Adipocyte (in vitro differentiated cells): ENCODE measurements at regions not wholly inside any gene's neighbourhood (a gene's known extent, or its start where the extent isn't known, plus 50 kb on each side); places are given as distances from the start of the nearest gene placed in this dataset.

Experiments
- DNase-seq: peaks from one replicate; pipeline ENCODE4 v3.0.0-alpha.2; 2015; ENCODE audit warnings: low read depth
- H3K27me3 ChIP-seq: replicated peaks from 2 replicates; pipeline ENCODE4 v1.7.0; 2013; ENCODE audit warnings: mild to moderate bottlenecking, low read length, moderate library complexity; ENCODE audit not compliant: control insufficient read depth, insufficient read depth
- H3K36me3 ChIP-seq: 2 replicates; pipeline ENCODE4 v1.7.0; 2013; ENCODE audit warnings: low read length, mild to moderate bottlenecking, moderate library complexity; ENCODE audit not compliant: control insufficient read depth, insufficient read depth, severe bottlenecking
- H3K4me1 ChIP-seq: 2 replicates; pipeline ENCODE4 v1.7.0; 2013; ENCODE audit warnings: mild to moderate bottlenecking, low read length, moderate library complexity; ENCODE audit not compliant: control insufficient read depth, insufficient read depth
- H3K4me3 ChIP-seq: 2 replicates; pipeline ENCODE4 v1.7.0; 2013; ENCODE audit warnings: mild to moderate bottlenecking, low read length, moderate library complexity
- H3K9ac ChIP-seq: 2 replicates; pipeline ENCODE4 v1.7.0; 2013; ENCODE audit warnings: mild to moderate bottlenecking, low read length, moderate library complexity
- H3K9me3 ChIP-seq: 2 replicates; pipeline ENCODE4 v1.7.0; 2013; ENCODE audit warnings: mild to moderate bottlenecking, low read length, moderate library complexity; ENCODE audit not compliant: control insufficient read depth

DNA sequence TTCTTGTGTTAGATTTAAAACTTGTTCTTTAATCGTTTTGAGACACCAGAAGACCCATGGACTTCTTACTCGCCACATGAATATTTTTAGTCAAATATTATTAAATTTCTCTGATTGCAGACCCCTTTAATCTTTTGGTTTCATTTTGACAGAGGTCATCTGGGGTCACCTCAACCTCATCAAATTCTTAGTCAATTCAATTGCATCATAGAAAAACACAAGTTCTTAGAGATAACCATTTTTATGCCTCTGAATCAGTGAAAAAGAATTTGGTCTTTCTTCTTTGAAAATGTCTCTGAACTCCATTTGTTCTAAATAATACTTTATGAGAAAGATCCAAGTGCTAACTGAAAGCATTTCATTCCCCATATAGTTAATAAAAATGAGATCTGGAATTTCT, 55.2 kb upstream of the CBLN4 start:
- no peak overlapping the region for H3K9ac ChIP-seq
- H3K4me1 ChIP-seq = no peaks in the 10 kb centered on the region
- H3K36me3 ChIP-seq = no peaks in the 10 kb centered on the region
- no peak overlapping the region for H3K4me3 ChIP-seq
- peaks cover 3% of the 10 kb centered on the region for H3K9me3 ChIP-seq
- no peak for DNase-seq
- no peaks in the 10 kb centered on the region for H3K27me3 ChIP-seq

DNA sequence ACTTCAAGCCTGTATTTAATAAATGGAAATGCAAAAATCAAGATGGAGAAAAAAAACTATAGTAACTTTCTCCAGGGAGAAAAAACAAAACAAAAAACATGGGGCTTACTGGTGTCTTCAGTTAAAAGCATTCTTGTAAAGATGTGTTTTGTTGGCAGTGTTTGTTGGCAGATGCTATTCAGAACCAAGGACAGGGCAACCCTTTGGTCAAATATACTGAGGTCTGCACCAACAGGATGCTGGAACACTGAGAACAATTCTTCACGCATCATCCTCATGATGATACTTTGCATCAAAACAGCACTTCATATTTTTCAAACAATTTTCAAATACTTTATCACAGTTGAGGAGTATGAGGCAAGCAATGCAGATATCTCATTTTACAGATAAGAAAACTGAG, 63.7 kb upstream of the CBLN4 start:
- no peaks in the 10 kb centered on the region for H3K9me3 ChIP-seq
- no peak overlapping the region for H3K9ac ChIP-seq

GRCh38 chr20:56072165-56072564, 66.8 kb upstream of the CBLN4 start:
- Histone ChIP-seq H3K9ac (no peak overlapping the region), H3K9me3 (peaks cover 5% of the 10 kb centered on the region), H3K4me3 (no peak overlapping the region), H3K27me3 (no peaks in the 10 kb centered on the region), H3K4me1 (no peaks in the 10 kb centered on the region), H3K36me3 (no peaks in the 10 kb centered on the region)
- DNase-seq = no peak

More for the DNA sequence above, 63.7 kb upstream of the CBLN4 start:
- no peaks in the 10 kb centered on the region for H3K27me3 ChIP-seq
- H3K4me3 ChIP-seq = no peak overlapping the region
- DNase-seq = no peak
- H3K4me1 ChIP-seq = no peaks in the 10 kb centered on the region
- no peaks in the 10 kb centered on the region for H3K36me3 ChIP-seq

DNA sequence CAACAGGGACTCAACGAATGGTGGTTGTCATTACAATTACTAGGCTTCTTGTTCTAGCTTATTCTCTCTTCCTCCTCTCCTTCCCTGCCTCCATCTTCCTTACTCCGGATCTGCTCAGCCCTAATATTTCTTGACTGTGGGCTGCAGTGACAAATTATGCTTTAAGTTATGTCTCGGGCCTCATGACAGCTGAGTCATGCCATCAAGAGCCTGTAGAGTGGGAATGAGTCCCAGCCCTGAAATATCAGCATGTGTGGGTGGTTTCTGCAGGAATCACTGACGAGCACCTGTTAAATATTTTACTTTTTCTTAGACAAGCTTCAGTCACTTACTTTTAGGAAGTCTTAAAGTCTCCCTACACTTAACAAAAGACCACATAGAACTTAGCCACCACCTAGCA, 83.1 kb upstream of the CBLN4 start:
- Histone ChIP-seq H3K4me1 (no peaks in the 10 kb centered on the region), H3K36me3 (no peaks in the 10 kb centered on the region), H3K27me3 (no peaks in the 10 kb centered on the region), H3K9me3 (peaks cover 3% of the 10 kb centered on the region), H3K4me3 (no peak overlapping the region), H3K9ac (no peak overlapping the region)
- DNase-seq = no peak

- H3K36me3 ChIP-seq = no peaks in the 10 kb centered on the region
- no peaks in the 10 kb centered on the region for H3K4me1 ChIP-seq
- no peaks in the 10 kb centered on the region for H3K27me3 ChIP-seq
- peaks cover 8% of the 10 kb centered on the region for H3K9me3 ChIP-seq
- DNase-seq = no peak
- no peak overlapping the region for H3K4me3 ChIP-seq
- no peak overlapping the region for H3K9ac ChIP-seq
These were observed 86.4 kb upstream of the CBLN4 start for GRCh38 chr20:56091628-56092234.

DNA sequence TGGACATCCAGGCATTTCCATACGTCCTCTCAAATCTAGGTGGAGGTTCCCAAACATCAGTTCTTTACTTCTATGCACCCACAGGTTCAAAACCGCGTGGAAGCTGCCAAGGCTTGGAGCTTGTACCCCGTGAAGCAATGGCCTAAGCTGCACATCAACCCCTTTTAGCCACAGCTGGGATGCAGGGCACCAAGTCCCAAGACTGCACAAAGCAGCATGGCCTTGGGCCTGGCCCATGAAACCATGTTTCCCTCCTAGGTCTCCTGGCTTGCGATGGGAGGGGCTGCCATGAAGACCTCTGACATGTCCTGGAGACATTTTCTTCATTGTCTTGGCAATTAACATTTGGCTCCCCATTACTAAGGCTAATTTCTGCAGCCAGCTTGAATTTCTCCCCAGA, 88.9 kb upstream of the CBLN4 start:
- no peaks in the 10 kb centered on the region for H3K27me3 ChIP-seq
- peaks cover 5% of the 10 kb centered on the region for H3K9me3 ChIP-seq
- no peaks in the 10 kb centered on the region for H3K4me1 ChIP-seq
- H3K36me3 ChIP-seq = no peaks in the 10 kb centered on the region
- H3K4me3 ChIP-seq = no peak overlapping the region
- H3K9ac ChIP-seq = no peak overlapping the region
- no peak for DNase-seq

DNA sequence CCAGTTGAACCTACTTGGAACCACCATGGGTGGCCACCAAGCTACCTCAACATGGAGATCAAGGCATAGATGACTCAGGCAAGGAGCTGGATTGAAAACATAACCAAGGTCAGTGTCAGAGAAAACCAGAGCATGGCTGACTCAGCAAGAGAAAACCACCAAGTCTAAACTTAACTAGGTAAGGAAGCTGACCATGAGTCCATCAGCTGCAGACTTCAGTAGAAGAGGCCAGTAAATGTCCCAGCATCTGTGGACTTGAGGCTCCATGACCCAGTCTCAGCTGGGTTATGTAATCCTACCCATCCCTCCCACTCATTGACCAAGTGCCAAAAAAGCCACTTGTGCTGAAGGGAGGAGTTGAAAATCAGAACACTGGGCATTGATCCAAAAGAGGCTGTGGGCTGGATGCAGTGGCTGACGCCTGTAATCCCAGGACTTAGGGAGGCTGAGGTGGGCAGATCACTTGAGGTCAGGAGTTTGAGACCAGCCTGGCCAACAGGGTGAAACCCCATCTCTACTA, 93.7 kb upstream of the CBLN4 start:
- H3K9ac ChIP-seq = no peak overlapping the region
- no peak overlapping the region for H3K4me3 ChIP-seq
- H3K4me1 ChIP-seq = no peaks in the 10 kb centered on the region
- peaks cover 12% of the 10 kb centered on the region for H3K9me3 ChIP-seq
- no peak for DNase-seq
- H3K27me3 ChIP-seq = no peaks in the 10 kb centered on the region
- H3K36me3 ChIP-seq = no peaks in the 10 kb centered on the region

DNA sequence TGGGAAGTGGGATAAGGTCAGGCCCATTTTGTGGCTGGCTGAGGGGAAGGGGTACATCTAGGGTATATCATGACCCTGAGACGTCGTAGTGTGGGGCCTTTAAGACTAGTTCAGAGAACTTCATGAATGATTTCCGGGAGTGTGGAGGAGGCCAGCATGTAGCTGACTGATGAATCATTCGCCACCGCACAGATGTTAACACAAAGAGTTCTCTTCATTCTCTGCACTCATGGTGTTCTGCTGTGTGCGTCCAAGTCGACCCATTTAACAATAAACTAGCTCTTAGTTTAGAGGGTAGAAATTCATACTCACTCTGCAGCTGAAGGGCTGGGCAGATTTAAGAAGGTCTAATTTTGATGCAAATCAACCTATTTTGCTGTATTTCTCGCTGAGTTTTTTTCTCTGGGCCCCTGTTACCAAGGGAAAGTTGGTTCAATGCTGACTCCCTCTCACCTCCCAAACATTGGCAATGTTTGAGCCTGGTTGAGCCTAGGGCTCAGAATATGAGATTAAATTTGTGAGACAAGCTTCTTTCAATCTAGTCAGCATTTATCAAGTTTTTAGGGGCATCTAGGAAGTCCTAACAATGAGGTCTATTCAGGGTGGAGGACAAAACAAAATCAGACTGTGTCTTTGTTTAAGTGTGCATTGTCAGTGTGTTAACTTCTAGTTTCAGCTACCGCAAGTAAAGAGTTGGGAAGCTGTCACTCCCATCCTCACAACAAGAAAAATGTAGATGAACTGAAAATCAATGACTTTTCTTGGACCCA, 106.8 kb upstream of the CBLN4 start:
- Histone ChIP-seq H3K4me3 (no peak overlapping the region), H3K27me3 (no peaks in the 10 kb centered on the region), H3K9ac (no peak overlapping the region), H3K9me3 (no peaks in the 10 kb centered on the region), H3K36me3 (no peaks in the 10 kb centered on the region), H3K4me1 (no peaks in the 10 kb centered on the region)
- no peak for DNase-seq

DNA sequence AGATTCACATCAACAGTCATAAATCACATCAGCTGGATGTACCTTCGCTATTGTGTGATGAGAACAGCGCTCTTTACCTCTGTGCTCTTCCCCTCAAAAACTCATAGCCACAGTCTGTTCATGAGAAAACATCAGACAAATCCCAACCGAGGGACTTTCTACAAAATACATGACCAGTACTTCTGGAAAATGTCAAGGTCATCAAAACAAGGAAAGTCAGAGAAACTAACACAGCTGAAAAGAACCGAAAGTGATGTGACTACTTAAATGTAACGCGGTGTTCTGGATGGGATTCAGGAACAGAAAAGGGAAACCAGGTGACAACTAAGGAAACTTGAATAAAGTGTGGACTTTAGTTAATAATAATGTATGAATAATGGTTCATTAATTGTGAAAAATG, 112.0 kb upstream of the CBLN4 start:
- no peak overlapping the region for H3K9ac ChIP-seq
- no peaks in the 10 kb centered on the region for H3K27me3 ChIP-seq
- no peaks in the 10 kb centered on the region for H3K36me3 ChIP-seq
- no peaks in the 10 kb centered on the region for H3K4me1 ChIP-seq
- DNase-seq = no peak
- no peaks in the 10 kb centered on the region for H3K9me3 ChIP-seq
- no peak overlapping the region for H3K4me3 ChIP-seq

DNA sequence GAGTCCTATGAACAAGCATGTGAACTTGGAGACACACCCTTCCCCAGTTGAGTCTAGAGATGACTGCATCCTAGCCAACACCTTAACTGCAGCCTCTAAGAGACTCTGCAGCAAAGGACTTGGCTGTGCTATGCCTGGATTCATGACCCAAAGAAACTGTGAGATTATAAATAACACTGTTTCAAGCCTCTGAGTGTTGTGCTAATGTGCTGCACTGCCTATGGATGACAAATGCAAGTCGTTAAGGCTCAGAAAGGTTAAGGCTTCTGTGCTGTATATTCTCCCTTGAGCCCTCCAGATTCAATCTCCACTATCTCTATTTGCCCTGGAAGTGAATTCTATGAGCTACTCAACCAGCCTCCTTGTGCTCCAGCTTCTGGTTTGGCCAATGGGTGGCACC, 116.5 kb upstream of the CBLN4 start:
- no peak for DNase-seq
- Histone ChIP-seq H3K9me3 (no peaks in the 10 kb centered on the region), H3K4me1 (no peaks in the 10 kb centered on the region), H3K36me3 (no peaks in the 10 kb centered on the region), H3K27me3 (no peaks in the 10 kb centered on the region), H3K4me3 (no peak overlapping the region), H3K9ac (no peak overlapping the region)

DNA sequence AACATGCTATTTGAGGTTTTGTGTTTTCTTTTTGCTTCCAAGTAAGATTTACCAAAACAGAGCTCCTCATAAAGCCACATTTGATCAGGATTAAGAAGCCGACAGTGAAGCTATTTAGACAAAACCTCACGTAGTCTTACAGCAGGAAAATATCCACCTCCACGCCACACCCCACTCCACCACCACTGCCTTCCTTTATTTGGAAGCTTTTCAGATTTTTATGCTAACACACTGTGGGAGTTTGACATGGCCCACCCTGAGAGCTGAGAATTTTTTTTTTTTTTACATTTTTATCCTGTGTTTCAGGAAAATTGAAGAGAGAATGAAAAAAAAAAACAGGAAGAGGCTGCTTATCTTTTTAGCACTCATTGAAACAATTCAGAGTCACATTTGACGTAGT, 104.8 kb upstream of the MC3R start:
- Histone ChIP-seq H3K27me3 (no peaks in the 10 kb centered on the region), H3K9me3 (peaks cover 21% of the 10 kb centered on the region)
- DNase-seq = no peak

More for the DNA sequence above, 104.8 kb upstream of the MC3R start:
- Histone ChIP-seq H3K4me3 (no peak overlapping the region), H3K9ac (no peak overlapping the region), H3K4me1 (no peaks in the 10 kb centered on the region), H3K36me3 (no peaks in the 10 kb centered on the region)
